HG02870 (cell line): ENCODE measurements at regions not wholly inside any gene's neighbourhood (a gene's known extent, or its start where the extent isn't known, plus 50 kb on each side); places are given as distances from the start of the nearest gene placed in this dataset.

Source experiments
- ATAC-seq: cut with Tn5 transposase; IDR thresholded peaks from one replicate; pipeline ENCODE4 v1.9.1; 2021; ENCODE audit warnings: mild to moderate bottlenecking, moderate library complexity; ENCODE audit not compliant: unreplicated experiment

GRCh38 chr22:49146511-49146910 is 681.2 kb downstream of the BRD1 start:
- no peak for ATAC-seq

DNA sequence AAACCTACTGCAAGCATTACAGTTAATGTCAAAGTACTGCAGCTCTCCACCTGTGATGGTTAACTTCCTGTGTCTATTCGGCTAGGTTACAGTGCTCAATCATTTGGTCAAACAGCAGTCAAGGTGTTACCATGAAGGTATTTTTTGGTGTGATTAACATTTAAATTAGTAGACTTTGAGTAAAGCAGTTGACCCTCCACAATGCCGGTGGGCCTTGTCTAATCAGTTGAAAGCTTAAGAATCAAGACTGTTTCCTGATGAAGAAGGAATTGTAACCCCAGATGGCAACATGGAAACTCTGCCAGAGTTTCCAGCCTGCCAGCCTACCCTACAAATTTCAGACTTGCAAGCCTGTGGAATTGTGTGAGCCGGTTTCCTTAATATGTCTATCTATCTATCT is 683.9 kb downstream of the BRD1 start:
- ATAC-seq, result no peak

- ATAC-seq, result no peak
Measured at GRCh38 chr22:49142891-49143290, 684.8 kb downstream of the BRD1 start.

DNA sequence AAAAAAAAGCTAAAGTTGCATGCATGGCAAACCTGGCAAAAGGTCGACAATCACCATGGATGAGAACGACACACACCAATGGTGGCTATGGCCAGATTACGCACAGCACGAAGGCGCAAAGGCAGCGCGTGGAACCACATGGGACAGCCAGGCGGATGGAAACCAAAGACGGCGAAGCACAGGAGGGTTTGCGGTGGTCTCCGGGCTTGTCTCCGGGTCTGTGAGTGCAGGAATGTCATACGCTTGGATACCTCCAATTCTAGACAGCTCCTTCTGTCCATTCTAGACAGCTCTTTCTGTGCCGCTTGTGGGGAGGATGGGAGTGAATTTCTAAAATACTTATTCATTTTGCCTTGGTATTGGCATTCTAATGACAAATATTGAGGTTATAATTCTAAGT is 685.4 kb downstream of the BRD1 start:
- ATAC-seq, result no peak

- no peak for ATAC-seq
Measured at GRCh38 chr22:49141761-49142160, 685.9 kb downstream of the BRD1 start.

- ATAC-seq, result no peak
Measured at GRCh38 chr22:49140911-49141665, 686.6 kb downstream of the BRD1 start.

- no peak for ATAC-seq
Measured at GRCh38 chr22:49139492-49140151, 688.1 kb downstream of the BRD1 start.

- ATAC-seq, result no peak
Measured at GRCh38 chr22:49138250-49138790, 689.4 kb downstream of the BRD1 start.

DNA sequence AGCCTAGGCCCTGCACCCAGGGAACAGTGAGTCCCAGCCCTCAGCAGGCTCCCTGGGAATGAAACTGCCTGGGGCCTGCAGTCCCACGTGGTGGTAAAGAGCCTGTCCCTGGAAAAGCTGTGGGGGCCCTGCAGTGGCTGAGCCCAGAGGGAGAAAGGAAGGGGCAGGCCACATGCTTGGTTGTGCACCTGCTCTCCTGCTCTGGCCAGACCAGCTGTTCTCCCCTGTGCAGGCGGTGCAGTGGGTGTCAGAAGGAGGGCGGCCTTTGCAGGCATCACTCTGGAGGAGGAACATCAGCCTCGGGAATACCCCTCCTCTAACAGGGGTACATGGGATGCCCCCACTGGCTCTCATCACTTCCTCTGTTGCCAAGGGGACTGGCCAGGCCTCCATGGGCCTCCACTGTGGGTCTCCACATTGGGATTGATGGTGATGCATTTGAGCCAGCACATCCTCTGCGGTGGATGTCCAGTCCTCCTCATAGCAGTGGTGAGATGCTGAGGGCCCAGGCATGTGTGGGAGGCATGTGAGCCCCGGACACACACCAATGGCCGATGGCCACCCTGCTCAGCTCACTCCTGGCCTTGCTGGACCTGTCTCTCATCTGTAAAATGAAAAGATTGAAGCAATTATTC is 690.4 kb downstream of the BRD1 start:
- no peak for ATAC-seq

DNA sequence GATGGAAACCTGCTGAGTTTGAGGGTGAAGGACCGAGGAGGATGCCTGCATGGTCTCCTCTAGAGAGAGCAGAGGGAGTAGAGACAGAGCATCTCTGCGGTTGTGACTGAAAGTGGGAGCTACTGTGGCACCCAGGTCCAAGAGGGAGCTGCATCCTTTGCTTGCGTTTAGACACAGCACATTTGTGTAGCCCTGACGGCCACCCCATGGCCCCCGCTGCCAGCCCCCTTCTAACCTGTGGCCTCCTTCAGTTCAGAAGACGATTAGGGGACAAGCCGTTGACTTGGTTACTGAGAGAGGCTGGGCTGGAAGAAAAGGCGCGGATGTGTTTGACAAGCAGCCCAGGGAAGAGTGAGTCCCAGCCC is 690.9 kb downstream of the BRD1 start:
- ATAC-seq, result no peak

DNA sequence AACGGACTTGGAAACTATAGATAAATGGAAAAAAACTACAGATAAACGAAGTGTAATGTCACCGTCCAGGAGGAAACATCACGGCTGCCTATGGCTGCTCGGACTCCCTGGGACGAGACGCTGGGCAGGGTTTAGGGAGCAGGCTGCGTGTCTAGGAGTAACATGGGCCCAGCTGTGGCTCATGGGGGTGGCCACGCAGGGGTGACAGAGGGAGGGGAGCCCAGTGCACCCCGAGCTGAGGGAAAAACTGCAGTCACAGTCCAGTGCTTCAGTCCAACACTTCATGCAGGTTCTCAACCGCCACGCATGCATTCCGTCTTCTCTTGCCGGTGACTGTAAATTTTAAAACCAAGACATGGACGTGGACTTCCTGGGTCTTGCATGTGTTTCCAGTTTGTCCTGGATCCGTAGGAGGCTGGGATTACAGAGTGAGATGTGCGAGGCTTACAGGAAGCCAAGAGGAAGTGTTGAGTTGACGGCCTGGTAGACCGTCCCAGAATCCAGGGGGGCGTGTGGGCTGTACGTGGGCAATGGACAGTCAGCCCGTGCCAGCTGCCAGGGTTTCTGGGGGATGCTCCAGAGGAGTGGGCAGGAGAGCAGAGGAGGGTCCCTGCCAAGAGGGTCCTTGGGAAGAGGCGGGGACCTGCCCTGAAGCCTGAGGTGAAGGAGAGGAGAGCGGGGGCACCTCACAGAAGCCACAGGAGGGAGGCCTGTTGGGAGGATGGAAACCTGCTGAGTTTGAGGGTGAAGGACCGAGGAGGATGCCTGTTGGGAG is 691.4 kb downstream of the BRD1 start:
- ATAC-seq, result no peak

DNA sequence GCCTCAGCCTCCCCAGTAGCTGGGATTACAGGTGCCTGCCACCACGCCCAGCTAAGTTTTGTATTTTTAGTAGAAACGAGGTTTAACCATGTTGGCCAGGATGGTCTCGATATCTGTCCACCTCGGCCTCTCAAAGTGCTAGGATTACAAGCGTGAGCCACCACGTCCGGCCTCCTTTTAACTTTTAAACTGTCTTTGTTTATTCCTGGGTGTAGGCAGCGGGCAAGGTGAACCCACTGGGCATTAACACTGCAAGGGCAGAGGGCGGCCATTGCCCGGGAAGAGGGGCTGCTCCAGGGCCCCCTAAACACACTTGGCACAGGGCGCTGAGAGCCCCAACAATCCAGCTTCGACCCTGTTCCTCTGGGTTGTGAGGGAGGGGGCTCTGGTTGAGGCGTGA is 693.6 kb downstream of the BRD1 start:
- no peak for ATAC-seq

GRCh38 chr22:49133541-49133940 is 694.1 kb downstream of the BRD1 start:
- ATAC-seq, result no peak

DNA sequence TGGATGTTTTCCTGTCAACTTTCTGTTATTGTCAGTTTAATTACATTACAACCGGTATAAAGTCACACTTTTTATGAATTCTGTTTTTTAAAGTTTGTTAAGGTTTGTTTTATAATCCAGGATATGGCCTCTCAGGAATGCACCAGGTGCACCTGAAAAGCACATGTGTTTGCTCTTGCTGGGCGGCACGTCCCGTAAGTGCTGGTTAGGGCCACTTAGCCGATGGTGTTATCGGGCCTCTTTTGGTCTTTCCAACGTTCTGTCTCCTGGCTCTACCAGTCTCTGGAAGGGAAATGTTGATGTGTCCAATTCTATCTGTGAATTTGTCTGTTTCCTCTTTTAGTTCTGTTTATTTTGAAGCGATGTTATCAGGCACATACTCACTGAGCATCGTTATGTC is 695.7 kb downstream of the BRD1 start:
- no peak for ATAC-seq

DNA sequence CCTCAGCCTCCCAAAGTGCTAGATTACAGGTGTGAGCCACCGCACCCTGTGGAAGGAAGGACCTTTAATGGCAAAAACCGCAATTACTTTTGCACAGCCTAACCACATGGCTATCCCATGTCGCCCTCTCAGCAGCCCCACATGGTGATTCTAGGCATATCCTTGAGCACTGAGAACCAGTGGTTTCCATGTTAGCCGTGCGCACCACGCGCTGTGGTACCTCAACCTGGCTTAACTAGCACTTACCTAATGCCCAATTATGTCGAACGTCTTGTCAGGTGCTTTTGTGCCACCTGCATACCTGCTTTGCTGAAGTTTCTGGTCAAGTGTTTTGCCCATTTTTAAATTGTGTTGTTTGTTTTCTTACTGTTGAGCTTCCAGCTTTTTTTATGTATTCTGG is 697.9 kb downstream of the BRD1 start:
- no peak for ATAC-seq

DNA sequence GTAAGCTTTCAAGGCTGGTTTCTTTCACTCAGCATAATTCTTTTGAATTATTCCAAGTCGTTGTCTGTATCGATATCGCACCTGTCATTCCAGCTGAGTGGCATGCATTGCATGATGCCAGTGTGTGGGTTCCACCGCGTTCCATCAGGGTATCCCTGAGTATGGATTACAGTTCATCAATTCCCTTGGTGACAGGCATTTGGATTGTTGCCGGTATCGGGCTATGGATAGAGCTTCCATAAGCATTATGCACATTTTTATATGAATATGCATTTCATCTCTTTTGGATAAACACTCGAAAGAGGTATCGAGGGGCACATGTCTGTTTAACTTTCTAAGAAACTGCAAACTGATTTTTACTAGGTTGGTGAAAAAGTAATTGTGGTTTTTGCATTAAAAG is 698.8 kb downstream of the BRD1 start:
- ATAC-seq, result no peak

DNA sequence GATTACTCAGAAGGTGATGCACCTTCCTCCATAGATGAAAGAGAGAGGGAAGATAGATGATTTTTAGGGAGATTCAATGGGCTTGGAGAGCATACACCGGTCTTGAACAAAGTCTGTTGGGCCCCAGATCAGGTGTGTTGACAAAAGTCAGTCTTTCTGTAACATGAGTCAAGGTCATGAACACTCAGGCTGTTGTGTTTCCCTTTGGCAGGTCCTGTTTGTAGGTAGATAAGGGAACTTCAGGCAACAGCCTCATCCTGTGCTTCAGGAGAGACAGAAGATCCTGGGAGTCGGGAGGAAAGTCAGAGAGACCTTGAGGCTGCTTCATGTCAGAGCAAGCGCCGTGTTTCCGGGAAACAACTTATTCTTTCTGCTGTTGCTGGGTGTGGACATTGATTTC is 703.1 kb downstream of the BRD1 start:
- ATAC-seq, result no peak

- no peak for ATAC-seq
Measured at GRCh38 chr22:49123621-49124192, 704.0 kb downstream of the BRD1 start.

DNA sequence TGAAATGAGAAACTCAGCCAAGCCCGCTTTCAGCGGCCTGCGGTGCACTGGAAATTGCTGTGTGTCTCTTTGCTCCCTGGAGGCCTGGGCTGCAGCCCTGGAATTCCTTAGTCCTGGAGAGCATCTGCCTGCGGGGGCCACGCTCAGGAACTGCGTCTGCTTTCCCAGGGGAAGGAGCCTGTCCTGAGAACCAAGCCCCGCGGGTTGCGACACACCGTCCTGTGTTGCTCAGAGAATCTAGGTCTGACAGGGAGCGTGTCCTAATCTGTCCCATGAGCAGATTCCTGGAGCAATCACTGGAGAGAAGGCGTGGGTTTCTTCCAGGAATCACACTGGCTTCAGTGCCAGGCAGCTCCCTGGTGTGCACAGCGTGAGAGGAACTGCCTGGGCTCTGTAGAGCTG is 708.1 kb downstream of the BRD1 start:
- no peak for ATAC-seq

GRCh38 chr22:49118065-49118464 is 709.6 kb downstream of the BRD1 start:
- ATAC-seq, result no peak

GRCh38 chr22:49117486-49117885 is 710.2 kb downstream of the BRD1 start:
- ATAC-seq, result no peak
